Stimulated activated CD4-positive, alpha-beta T cell treated with anti-CD3 and anti-CD28 coated beads, Interleukin-15, amount 100 ng/mL, for 48 hours (primary cell): ENCODE measurements at regions not wholly inside any gene's neighbourhood (a gene's known extent, or its start where the extent isn't known, plus 50 kb on each side); places are given as distances from the start of the nearest gene placed in this dataset.
"Not testable (repeated sequence)": the region's sequence is repeated elsewhere in the genome, so short reads cannot be mapped to it uniquely, and the experiment has no call there.

Source experiments
- DNase-seq, 2 donors: peaks; one replicate each; pipeline ENCODE4 v3.0.0-alpha.2; 2020; ENCODE audit warnings: low read depth in 2 of 2

- no peak for DNase-seq
These were observed 613.8 kb downstream of the ZWINT start for GRCh38 chr10:55747244-55747643.

DNA sequence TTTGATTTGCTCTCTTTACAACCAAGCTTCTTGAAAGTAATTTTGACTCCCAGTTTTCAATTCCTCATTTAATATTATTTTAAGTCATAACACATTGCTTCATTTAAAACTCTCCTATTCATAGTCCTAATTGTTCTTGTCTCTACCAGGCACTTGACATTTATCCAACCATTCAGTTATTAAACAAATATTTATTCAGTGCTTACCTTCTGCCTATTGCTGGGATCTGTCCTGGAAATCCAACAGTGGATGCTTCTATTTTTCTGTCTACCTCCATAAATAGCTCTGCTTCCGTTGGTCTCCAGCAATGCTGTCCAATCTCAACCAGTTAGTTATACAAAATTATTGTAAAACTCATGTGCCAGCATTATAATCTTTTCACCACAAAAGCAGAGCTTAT lies 615.1 kb downstream of the ZWINT start:
- no peak for DNase-seq

- no peak for DNase-seq
These were observed 618.6 kb downstream of the ZWINT start for GRCh38 chr10:55742487-55742886.

DNA sequence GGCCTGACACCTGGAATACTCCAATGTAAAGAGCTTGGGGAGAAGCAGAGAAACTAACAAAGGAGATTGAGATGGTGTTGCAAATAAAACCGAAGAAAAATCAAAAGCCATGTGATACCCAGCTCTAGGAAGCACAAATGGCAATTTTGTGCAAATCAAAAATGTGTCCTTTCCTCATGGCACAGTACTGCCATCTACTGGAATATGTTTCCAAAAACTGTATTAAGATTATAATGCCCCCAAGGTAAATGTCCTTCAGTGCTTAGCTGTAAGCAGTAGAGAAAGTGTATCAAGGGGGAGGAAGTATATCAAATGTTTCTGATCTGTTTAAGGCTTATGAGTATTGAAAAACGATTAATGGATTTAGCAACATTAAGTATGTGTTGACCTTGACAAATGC lies 620.3 kb downstream of the ZWINT start:
- DNase-seq = not testable (repeated sequence)

- no peak for DNase-seq
These were observed 620.9 kb downstream of the ZWINT start for GRCh38 chr10:55740110-55740509.

GRCh38 chr10:55734112-55734511 lies 626.9 kb downstream of the ZWINT start:
- no peak for DNase-seq

- no peak for DNase-seq
These were observed 656.1 kb downstream of the ZWINT start for GRCh38 chr10:55704950-55705349.

DNA sequence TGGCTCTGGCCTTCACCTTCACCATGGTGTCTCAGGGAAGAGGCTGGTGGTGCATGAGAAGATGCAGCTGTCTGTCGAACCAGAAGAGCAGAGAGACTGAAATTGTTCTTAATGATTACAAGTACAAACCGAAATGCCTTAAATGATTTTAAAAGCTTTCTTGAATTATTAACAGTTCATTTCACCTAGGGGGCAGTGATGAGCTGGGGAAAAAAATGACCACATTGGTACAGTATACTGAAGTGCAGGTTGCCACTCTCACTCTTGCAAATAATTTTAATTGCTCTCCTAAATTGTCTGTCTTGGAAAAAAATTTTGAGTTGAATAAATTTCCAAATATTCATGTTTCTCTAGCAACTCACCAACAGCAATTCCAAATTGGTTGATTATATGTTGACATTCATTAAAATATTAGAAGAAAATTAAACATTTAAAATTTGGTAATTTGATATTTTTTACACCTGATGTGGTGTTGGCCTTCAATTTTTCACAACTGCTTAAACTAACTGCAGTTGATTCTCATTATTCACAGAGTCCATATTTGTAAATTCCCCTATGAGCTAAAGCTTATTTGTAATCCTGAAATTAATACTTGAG lies 692.6 kb downstream of the ZWINT start:
- DNase-seq = no peak

DNA sequence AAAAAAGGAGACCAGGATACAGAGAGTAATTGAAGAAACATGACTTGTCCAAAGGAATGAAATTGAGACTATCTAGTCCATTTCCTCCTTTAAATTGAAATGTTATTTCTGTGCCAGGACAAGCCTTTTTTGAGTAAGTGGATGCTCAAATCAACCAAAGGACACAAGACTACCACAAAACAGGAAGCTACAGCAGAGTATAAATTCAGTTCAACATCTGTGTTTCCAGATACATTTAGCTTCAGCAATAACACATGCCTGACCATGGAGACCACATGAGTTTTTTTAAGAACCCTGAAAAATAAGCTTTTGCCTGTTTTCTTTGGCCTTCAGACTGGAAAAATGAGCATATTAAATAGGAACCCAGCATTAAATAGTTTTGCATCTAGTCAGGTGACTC lies 707.5 kb downstream of the ZWINT start:
- no peak for DNase-seq

GRCh38 chr10:55641601-55642000 lies 719.5 kb downstream of the ZWINT start:
- DNase-seq = no peak

GRCh38 chr10:55631071-55631654 lies 729.9 kb downstream of the ZWINT start:
- DNase-seq = peak in 1 of 2 donors; percentile 9

DNA sequence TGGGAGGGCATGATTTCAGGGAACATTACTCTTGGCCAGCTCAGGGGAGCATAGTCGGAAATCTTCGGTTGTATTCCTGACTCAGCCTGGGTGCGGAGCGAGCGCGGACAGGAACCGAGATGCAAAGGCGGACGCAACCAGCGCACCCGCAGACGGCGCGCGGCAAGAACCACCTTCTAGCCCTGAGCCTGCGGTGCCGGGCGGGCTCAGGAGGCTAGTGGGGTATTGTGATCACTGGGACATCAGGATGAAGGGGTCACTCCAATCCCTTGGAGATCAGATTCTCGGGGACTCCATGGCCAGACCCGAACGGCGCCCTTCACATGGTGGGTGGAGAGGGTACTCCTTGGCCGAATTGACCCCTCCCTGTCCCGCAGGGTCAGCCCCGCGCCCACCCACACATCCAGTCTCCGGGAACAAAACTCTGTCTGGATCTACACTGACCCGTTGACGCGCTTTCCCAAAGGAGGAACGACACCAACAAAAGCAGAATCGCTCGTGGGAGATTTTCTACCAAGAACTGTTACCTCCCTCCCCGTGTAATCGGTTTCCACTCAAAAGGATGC lies 730.5 kb downstream of the ZWINT start:
- no peak for DNase-seq

DNA sequence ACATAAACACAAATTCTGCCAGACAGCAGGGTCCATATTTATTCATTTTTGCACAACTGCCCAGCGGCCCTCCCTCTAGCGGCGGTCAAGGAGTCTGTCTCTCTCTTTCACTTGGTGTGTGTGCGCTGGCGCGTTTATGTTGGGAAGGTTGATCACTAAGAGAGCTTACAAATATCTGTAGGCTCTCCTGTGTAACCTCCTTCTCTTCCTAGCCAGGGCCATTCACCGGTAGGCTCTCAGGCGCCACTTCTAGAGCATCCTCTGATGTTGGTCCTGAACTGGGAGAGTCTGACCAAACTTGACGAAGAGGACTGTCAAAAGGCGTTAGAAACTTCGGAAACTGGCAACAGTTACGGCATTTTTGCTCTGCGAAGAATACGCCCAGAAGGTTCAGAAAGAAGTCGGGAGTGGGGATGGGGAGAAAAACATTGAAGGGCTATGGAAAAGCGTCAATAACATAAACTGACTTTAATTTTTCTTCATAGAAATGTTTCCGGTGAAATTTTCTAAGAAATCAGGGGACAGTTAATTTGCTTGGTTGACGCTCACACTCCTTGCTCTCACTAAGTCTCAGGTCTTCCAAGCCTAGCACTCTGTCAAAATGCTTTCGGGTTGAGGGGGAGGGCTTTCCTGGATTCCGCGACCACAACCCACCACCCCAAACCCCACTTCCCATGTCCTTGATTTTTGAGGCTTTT lies 731.1 kb downstream of the ZWINT start:
- no peak for DNase-seq

DNA sequence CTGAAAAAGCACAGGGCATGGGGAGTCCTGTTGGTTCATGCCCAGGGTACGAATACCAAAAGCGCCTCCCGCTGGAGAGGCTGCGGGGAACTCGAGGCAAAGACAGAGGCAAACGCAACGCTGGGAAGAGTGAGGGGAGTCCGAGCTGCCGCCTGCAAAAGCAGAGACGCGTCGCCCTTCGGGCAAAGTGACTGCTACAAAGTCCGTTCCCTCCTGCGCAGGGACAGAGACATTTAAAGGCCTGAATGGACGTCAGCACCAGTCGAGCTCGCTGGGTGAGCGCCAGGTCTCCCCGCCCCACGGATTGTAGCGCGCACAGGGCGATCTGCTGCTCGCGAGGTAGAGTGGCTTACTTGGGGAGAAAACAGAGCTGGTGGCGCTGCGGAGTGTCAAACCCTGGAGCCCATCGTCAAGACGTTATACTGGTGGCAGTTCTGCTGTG lies 732.8 kb downstream of the ZWINT start:
- DNase-seq = no peak

DNA sequence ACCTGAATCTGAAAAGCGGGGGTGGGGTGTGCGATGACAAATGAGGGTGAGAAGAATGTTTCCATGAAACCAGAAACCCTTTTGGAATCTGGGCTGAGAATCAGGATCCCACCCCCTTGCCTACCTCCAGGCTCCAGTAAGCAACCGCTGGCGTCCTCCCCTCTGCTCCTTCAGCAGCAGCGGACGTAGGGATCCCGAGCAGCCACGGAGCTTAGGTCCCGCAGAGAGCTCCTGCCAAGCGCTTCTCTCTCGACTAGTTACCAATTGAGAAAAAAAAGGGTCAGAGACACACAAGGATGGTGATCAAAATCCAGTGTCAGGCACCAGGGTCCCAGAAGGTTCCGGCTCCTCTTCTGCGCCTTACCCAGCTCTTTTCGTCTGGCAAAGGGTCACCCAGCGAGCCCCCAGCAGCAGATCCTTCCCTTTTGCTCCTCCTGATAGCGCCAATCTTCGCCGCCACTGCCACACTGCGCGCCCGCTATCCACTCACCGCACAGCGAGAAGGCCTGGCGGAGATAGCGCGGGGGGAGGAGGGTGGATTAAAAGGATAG lies 733.5 kb downstream of the ZWINT start:
- DNase-seq = no peak

DNA sequence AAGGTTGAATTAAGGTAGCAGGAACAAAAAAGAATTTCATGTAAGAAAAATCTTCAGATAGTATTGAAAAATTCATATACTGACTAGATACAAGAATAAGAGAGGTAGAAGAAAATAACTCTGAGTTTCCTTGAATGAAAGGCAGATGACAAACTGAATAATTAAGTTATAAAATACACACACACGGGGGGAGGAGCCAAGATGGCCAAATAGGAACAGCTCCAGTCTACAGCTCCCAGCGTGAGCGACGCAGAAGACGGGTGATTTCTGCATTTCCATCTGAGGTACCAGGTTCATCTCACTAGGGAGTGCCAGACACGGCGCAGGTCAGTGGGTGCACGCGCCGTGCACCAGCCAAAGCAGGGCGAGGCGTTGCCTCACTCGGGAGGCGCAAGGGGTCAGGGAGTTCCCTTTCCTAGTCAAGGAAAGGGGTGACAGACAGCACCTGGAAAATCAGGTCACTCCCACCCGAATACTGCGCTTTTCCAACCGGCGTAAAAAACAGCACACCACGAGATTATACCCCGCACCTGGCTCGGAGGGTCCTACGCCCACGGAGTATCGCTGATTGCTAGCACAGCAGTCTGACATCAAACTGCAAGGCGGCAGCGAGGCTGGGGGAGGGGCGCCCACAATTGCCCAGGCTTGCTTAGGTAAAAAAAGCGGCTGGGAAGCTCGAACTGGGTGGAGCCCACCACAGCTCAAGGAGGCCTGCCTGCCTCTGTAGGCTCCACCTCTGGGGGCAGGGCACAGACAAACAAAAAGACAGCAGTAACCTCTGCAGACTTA lies 759.2 kb downstream of the ZWINT start:
- not testable (repeated sequence) for DNase-seq

GRCh38 chr10:55551603-55552002 lies 750.6 kb upstream of the PCDH15 start:
- DNase-seq = no peak

GRCh38 chr10:55550236-55550635 lies 749.2 kb upstream of the PCDH15 start:
- no peak for DNase-seq

DNA sequence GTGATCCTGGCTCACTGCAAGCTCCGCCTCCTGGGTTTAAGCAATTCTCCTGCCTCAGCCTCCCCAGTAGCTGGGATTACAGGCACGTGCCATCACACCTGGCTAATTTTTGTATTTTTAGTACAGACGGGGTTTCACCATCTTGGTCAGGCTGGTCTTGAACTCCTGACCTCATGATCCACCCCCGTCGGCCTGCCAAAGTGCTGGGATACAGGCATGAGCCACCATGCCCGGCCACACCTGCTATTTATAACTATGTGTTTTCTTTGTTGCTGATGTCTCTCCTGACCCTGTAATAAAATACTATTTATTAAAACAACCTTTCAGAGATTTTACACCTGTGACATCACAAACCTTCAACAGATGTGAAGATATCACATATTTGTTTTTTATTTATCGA lies 736.5 kb upstream of the PCDH15 start:
- DNase-seq = not testable (repeated sequence)

DNA sequence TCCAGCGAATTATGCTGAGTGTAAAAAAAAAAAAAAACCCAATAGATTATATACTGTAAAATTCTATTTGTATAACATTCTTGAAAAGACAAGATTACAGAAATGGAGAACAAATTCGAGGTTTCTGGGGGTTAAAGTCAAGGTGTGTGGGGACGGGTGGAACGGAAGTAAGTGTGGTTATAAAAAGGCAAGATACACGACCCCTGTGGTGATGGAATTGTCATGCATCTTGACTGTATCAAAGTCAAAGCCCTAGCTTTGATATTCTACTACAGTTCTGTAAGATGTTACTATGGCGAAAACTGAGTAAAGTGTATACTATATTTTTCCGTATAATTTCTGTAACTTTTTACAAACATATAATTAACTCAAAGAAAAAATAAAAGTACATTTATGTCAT lies 718.2 kb upstream of the PCDH15 start:
- DNase-seq = no peak

- DNase-seq = not testable (repeated sequence)
These were observed 717.4 kb upstream of the PCDH15 start for GRCh38 chr10:55518416-55518815.

GRCh38 chr10:55509168-55509567 lies 708.1 kb upstream of the PCDH15 start:
- DNase-seq = no peak
